ENCODE measurements at regions not wholly inside any gene's neighbourhood (a gene's known extent, or its start where the extent isn't known, plus 50 kb on each side); places are given as distances from the start of the nearest gene placed in this dataset.

DNA sequence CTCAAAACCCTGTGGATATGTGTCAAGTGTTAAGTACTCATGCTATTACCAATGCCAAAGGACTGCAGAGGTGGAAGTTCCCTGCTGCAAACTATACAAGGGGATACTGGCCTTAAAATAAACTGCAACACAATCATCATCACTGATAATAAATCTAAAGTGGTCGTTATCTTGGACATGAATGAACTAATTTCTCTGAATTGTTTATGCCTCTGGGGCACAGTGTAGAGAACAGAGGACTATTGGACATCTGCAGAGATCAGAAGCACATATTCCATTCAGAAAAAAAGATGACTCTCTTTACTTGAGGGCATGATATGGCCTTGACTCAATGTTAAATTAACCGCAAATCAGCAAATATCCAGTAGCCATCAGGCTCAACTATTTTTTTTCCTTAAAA lies 542.6 kb upstream of the IGFBP7 start:
- no peak for TF ChIP-seq FOS (IDR thresholded peaks at IDR 0.05; ENCODE audit: borderline replicate concordance, extremely low read depth, insufficient read length)
- TF ChIP-seq, protein P1, sequence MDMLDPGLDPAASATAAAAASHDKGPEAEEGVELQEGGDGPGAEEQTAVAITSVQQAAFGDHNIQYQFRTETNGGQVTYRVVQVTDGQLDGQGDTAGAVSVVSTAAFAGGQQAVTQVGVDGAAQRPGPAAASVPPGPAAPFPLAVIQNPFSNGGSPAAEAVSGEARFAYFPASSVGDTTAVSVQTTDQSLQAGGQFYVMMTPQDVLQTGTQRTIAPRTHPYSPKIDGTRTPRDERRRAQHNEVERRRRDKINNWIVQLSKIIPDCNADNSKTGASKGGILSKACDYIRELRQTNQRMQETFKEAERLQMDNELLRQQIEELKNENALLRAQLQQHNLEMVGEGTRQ (IDR thresholded peaks at IDR 0.05; ENCODE audit: borderline replicate concordance, low read depth, low read length): no peak
- no peak for TF ChIP-seq NBN (IDR thresholded peaks at IDR 0.05)

All from GM12878 (cell line).